Esophagus muscularis mucosa (tissue), 4 donors: ENCODE measurements at regions not wholly inside any gene's neighbourhood (a gene's known extent, or its start where the extent isn't known, plus 50 kb on each side); places are given as distances from the start of the nearest gene placed in this dataset.
A peak's percentile ranks its signal among the peaks of the same experiment; 100 is the strongest.

Source experiments
- EP300 ChIP-seq: sonication (generic); formaldehyde crosslinking; IDR thresholded peaks from one replicate; pipeline ENCODE4 v1.6.1; 2017; ENCODE audit warnings: antibody characterized with exemption
- POLR2A ChIP-seq: fragments of 450-650 bp; IDR thresholded peaks from one replicate; pipeline ENCODE4 v1.6.1; 2017; ENCODE audit warnings: antibody characterized with exemption, moderate library complexity, mild to moderate bottlenecking, low read depth
- POLR2AphosphoS5 ChIP-seq, 2 donors: sonication (generic); formaldehyde crosslinking; IDR thresholded peaks; one replicate each; pipeline ENCODE4 v1.6.1; 2017; ENCODE audit warnings: antibody characterized with exemption in 2 of 2
- TF ChIP-seq, protein P1 (sequence below), 3 experiments: fragments of 200-600 bp in 2 of 3; fragments of 450-650 bp in 1 of 3; sonication (generic) in 2 of 3; IDR thresholded peaks; one replicate each; pipeline ENCODE4 v1.5.1; 2017 to 2019; ENCODE audit warnings: antibody characterized with exemption in 3 of 3, mild to moderate bottlenecking in 2 of 3, moderate library complexity in 1 of 3

DNA sequence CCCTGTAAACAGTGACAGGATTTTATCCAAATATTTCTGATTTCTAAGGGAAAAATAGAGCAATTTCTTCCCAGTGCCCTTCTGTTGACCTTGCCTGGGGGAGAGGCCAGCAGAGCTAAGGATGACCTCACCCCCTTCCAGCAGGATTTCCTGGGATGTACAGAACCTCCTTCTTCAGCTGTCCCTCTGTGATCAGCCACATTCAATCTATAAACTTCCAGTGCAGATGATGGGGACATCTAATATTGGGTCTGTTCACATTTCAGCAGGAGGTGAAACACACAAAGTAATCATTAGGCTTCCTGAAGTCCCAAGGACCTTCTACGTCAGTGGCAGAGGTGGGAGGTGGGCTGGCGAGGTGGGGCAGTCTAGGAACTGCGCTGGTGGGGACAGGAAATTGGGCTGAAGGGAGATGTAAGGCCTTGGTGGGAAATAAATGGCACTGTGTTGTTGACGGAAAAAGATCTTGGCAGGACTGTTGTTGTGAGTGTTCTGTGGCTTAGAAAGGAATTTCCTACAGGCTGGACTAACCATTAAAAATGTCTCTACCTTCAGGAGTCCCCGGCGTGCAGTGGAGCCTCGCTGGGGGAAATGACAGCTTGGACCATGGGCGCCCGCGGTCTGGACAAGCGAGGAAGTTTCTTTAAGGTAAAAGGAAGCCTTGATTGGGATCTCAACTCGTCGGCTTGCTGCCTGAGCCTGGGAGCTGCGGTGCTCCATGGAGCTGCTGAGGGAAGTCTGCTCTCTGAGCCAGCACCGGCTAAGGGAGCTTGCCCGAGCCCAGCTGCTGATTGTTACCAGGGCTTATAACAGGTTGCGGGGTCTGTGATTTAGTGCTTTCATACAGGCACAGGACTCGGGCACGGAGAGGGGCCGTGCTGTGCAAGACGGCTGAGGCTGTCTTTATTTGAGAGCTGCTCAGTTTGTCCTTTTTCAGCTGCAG lies 127.9 kb upstream of the NAA20 start:
- TF ChIP-seq, protein P1, sequence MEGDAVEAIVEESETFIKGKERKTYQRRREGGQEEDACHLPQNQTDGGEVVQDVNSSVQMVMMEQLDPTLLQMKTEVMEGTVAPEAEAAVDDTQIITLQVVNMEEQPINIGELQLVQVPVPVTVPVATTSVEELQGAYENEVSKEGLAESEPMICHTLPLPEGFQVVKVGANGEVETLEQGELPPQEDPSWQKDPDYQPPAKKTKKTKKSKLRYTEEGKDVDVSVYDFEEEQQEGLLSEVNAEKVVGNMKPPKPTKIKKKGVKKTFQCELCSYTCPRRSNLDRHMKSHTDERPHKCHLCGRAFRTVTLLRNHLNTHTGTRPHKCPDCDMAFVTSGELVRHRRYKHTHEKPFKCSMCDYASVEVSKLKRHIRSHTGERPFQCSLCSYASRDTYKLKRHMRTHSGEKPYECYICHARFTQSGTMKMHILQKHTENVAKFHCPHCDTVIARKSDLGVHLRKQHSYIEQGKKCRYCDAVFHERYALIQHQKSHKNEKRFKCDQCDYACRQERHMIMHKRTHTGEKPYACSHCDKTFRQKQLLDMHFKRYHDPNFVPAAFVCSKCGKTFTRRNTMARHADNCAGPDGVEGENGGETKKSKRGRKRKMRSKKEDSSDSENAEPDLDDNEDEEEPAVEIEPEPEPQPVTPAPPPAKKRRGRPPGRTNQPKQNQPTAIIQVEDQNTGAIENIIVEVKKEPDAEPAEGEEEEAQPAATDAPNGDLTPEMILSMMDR (IDR thresholded peaks at IDR 0.05): no peak
- no peak for TF ChIP-seq POLR2A
- TF ChIP-seq POLR2AphosphoS5 (IDR thresholded peaks at IDR 0.05): peak; percentile 33 to 55
- TF ChIP-seq EP300: no peak
